GM19463 (cell line): ENCODE measurements at regions not wholly inside any gene's neighbourhood (a gene's known extent, or its start where the extent isn't known, plus 50 kb on each side); places are given as distances from the start of the nearest gene placed in this dataset.

Source experiments
- ATAC-seq: cut with Tn5 transposase; IDR thresholded peaks from one replicate; pipeline ENCODE4 v1.9.1; 2021; ENCODE audit warnings: mild to moderate bottlenecking, moderate library complexity; ENCODE audit not compliant: unreplicated experiment

DNA sequence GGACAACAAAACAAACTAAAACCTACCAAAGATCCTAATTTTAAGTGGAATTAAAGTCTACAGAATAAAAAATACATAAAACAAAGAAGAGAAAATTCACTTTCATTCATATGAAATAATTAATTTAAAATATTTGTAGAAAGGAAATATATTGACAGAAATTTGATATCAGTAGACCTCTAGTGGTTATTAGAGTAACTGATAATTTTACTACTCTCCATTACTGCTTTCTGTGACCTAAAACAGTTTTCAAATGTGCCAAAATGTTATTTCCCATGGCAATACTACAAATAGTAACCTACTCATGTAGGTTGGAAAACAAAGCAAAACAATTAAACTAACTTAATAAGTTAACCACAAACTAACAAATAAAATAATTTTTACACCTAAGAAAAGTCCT lies 147.1 kb downstream of the NOL4 start:
- no peak for ATAC-seq

DNA sequence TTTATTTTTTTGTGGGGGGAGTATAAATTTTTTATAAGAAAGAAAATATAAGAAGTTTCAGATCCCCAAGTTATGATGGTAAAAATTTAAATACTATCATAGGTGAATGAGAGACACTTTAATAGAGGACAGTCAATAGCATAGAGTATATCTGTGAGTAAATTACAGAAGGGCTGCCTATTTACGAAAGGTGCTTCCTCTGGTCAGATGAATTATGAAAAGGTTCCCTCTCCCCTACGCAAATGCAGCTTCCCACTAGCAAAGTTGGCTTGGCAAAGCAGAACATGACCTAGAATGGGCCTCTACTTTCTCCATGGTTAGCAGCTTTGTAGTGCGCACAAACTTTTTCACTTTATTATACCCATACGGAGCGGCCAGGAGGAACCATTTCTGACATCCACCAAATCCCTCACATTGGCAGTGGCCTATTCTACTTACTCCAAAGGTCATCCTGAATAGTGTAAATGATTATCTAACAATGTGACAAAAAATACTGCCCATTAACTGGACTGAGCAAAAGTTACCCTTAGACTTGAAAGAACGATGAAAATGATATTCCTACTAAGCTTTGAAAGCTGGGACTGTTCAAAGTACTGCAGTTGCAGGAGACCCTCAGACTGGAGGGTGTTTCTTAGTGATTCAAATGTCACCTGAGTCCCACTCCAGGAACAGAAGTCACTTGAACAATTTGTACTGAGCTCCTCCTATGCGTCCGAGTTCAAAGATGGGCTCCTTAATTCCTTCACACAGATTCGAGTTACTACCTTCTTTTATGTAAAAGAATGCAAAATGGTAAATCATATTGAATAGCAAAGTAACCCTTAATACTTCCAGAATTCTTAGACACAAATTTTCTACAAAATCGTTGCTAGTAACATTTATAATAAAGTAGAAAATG lies 148.5 kb downstream of the NOL4 start:
- no peak for ATAC-seq

GRCh38 chr18:34061226-34061625 lies 163.5 kb downstream of the NOL4 start:
- ATAC-seq = no peak

DNA sequence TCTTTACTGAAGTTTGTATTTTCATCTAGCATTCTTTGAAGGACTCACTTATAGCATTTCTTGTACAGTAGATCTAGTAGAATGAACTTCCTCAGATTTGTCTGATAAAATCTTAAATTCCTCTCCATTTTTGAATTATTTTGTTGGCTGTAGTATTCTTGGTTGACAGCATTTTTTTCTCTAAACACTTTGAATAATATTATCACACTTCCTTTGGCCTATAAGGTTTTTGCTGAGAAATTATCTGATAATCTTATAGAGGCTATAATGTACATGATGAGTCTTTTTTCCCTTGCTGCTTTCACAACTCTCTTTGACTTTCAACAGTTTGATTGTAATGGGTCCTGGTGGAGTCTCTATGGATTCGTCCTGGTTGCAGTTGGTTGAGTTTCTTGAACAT lies 169.5 kb downstream of the NOL4 start:
- ATAC-seq = no peak

GRCh38 chr18:34050661-34051060 lies 174.1 kb downstream of the NOL4 start:
- no peak for ATAC-seq

DNA sequence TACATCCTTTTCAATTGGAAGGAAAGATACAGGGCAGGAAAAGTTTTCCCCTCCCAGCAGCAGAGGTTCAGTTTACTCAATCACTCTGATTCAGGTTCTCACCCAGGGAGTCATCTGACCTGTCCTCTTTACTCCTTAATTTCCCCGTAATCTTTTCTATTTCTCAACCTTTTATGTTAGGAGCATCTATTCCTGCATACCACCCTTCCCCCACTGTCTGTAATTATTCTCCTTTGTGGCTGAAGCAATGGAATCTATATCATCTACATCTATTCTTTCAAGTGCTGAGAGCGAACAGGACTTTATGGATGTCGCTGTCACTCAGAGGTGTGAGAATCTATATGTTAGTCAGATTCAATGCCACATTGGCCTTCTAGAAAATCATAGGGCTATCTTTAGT lies 175.2 kb downstream of the NOL4 start:
- no peak for ATAC-seq

DNA sequence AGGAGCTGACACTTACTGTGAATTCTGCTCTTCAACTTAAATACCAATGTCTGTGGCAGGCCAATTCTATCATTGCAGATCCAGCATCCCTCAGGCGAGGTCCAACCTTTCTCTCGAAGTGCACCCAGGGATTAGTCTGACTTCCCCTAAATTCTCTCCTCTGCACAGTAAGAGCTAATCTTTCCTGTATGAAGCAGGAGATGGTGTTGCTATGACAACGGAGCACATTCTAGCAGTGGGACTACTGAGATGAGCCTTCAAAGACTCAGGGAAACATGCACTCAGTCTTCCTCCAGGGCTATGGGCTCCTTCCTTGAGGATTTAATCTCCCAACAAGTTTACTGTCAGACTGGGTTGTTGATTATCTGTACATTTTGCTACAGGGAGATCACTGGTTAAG lies 176.3 kb downstream of the NOL4 start:
- no peak for ATAC-seq

DNA sequence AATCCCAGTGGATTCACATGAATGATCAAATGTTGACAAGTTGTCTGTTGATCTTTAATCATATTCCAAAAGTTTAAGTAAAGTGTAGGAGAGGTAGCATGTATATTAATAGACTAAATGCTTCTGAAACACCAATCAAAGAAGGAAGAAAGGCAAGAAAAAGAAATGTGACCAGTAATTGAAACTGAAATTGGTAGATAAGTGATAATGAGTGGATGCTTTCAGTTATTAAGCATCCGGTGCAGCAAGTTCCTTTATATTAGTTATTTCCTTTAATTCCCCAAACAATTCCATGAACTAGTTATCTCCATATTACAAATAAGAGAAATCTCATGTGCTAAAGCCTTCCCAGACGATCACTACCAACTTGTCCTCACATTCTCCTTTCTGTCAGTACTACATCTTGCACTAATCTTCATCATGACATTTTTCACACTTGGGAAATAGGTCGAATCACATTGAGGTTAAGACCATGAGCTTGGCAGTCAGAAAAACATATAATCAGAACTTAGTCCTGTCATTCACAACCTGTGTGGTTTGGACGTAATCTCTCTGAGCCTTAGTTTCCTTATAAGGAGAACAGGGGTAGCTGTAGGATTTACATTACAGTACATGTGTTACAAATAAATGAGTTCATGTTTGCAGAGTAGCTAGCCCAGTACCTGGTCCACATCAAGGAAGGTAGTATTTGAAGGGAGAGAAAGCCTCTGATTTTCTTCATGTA lies 182.1 kb downstream of the NOL4 start:
- no peak for ATAC-seq

GRCh38 chr18:34039611-34040010 lies 185.1 kb downstream of the NOL4 start:
- ATAC-seq = no peak

GRCh38 chr18:34039201-34039600 lies 185.5 kb downstream of the NOL4 start:
- ATAC-seq = no peak

DNA sequence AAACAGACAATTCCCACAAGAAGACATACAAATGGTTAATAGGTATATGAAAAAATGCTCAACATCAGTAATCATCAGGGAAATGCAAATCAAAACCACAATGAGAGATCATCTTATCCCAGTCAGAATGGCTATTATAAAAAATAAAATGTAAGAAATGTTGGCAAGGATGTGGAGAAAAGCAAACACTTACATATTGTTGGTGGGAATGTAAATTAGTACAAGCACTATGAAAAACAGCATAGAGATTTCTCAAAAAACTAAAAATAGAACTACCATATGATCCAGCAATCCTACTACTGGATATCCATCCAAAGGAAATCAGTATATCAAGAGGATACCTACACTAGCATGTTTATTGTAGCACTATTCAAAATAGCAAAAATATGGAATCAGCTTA lies 186.6 kb downstream of the NOL4 start:
- ATAC-seq = no peak

GRCh38 chr18:34033968-34034367 lies 190.7 kb downstream of the NOL4 start:
- no peak for ATAC-seq

DNA sequence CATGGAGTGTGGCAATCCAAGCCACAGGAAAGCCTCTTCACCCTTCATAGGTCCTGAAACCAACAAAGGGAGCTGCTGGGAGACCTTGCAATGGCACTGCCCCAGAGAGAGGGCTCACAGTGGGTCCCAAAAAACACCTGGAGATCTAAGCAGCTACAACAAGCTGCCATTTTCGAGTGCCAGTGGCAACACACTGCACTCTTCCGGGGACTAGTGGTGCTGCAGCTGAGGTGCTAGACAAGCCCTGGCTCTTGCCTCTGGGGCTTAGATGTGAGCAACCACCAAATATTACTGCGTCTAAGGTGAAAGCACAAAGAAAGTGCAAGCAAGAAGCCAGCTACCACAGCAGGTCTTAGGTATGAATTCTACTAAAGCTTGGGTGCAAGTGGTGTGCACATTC lies 192.9 kb downstream of the NOL4 start:
- no peak for ATAC-seq

GRCh38 chr18:34028324-34028723 lies 196.4 kb downstream of the NOL4 start:
- ATAC-seq = no peak

DNA sequence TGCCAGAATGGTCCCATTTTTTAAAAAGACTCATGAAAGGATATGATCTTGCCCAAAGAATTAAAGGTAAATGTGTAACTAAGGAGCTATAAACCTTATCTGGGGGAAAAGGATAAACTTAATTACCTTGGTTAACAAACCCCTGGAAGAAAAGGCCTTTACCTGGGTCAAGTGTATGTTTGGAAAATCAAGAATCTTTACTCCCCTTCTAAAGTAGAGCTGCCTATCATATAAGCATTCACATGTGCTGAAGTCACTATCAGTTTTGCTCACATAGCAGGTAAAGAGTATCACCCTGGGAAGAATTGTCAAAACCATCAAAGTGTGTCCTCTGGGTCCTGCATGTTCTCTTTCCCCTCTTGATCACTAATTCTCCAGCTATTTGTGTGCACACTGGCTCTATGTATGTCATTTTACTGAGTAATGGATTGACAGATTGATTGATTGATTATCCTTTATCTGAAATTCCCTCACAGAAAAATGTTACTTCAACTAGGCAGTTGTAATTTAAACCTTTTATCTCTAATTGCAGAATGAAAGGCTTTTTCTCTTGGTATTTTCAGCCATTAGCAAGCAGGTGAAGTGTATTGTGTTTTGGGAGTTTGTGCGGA lies 199.4 kb downstream of the NOL4 start:
- ATAC-seq = no peak

GRCh38 chr18:34023471-34023870 lies 201.2 kb downstream of the NOL4 start:
- no peak for ATAC-seq

- no peak for ATAC-seq
Measured at GRCh38 chr18:34018336-34018735, 206.4 kb downstream of the NOL4 start.

DNA sequence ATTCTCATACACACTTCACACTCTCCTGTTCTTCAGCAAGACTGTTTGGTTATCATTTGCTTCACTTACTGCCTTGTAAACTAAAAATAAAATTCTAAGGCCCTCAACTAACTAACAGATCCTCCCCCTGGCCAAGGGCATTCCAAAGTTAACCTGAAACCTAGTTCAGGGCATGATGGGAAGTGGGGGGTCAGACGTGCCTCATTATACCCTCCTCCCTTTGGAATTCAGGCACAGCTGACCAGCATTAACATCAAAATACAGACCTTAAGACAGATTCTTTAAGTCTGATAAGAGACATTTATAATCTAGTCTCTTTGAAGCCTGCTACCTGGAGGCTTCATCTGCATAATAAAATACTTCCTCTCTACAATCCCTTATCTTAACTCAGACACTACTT lies 221.0 kb downstream of the NOL4 start:
- ATAC-seq = no peak

DNA sequence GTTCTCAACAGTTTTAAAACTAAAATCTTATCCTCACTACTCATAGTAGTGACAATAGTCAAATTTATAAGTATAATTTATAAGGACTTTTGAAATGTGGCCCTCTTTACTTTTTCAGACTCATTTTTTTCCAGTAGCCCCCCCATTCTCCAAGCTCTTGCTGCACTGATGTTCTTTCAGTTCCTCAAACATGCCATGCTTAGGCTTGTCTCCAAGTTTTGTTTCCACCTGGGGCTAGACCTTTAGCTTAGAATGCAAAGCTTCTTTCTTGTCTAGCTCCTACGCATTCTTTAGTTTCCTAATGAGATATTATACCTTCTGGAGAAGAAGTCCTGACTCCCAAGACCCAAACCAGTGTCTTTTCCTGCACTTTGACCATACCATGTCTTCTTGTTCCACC lies 222.6 kb downstream of the NOL4 start:
- ATAC-seq = no peak

DNA sequence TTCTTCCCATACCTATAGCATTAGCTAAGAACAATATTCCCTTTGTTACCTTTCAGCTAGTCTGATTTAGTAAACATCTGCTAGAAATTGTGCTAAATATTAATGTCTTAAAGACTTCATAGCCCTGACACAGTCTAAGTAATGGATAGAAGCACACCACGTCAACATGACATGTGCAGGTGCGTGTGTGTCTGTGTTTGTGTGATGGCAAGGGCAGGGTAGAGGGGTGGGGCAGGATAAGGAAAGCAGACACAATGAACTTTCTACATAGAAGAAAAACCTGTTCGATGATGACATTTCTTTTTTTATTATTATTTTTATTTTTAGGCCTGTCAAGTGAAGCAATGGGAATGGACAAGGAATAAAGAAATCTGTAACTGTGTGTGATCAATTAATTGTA lies 223.3 kb downstream of the NOL4 start:
- no peak for ATAC-seq

DNA sequence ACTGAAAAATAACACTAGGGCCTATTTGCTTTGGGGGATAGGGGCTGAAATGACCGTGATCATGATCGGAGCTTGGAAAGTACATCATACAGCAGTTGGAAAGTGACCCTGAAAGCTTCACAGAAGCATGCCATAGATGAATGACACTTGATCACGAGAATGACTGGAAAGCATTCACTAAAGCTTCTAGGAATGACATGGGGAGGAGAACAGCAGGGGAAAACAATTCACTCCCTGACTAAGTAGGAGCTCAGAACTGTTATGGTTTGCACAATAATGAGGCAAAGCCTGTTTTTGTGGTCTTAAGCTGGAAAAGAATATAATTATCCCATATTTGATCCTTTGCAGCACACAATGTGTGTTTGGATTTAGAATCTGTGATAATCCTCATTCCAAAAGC lies 237.5 kb downstream of the NOL4 start:
- ATAC-seq = no peak

GRCh38 chr18:33983126-33983525 lies 241.6 kb downstream of the NOL4 start:
- ATAC-seq = no peak
